ENCODE measurements at regions not wholly inside any gene's neighbourhood (a gene's known extent, or its start where the extent isn't known, plus 50 kb on each side); places are given as distances from the start of the nearest gene placed in this dataset.
"Not testable (repeated sequence)": the region's sequence is repeated elsewhere in the genome, so short reads cannot be mapped to it uniquely, and the experiment has no call there.

DNA sequence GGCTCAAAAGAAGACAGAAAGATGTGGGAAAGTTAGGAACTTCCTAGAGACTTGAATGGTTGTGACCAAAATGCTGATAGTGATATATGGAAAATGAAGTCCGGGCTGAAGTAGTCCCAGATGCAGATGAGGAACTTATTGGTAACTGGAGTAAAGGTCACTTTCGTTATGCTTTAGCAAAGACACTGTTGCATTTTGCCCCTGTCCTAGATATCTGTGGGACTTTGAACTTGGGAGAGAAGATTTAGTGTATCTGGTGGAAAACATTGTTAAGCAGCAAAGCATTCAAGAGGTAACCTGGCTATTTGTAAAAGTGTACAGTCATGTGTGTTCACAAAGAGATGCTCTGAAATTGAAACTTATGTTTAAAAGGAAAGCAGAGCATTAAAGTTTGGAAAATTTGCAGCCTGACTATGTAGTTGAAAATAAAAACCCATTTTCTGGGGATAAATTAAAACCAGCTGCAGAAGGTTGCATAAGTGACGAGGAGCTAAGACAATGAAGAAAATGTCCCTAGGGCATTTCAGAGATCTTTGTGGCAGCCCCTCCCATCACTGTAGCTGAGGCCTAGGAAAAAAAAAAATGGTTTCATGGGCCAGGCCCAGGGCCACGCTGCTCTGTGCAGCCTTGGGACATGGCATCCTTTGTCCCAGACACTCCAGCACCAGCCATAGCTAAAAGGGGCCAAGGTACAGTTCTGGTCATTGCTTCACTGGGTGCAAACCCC lies 1692.2 kb downstream of the HACE1 start:
- DNase-seq (ENCODE audit: low read depth), result no peak

DNA sequence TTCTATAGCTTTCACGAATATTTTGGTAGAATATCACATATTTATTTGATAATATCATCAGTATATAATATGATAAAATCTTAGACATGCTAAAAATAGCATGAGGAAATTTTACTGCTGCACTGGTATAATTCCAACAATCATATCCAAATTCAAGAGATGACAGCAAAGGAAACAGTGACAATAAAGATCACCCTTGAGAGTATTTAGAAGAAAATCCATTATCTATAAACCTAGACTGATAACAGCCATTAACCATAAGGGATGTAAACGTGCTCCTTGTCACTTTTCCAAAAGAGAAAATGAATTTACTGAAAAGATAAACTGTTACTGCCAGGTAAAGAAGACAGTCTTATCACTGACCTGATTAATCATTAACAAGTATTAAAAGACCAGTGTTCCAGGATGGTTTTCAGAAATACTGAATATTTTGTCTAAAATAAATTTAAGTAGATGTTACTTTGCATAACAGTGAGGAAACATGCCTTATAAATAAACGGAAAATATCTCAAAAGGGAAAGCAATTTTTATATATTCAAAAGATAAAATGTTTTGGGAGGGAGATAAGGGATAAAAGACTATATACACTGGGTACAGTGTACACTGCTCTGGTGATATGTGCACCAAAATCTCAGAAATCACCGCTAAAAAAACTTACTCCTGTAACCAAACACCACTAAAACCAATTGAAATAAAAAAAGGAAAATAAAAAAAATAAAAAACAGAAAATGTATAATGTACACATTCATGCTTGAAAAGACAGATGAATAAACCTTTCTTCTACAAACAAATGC lies 1704.7 kb downstream of the HACE1 start:
- DNase-seq (ENCODE audit: low read depth), result no peak

DNA sequence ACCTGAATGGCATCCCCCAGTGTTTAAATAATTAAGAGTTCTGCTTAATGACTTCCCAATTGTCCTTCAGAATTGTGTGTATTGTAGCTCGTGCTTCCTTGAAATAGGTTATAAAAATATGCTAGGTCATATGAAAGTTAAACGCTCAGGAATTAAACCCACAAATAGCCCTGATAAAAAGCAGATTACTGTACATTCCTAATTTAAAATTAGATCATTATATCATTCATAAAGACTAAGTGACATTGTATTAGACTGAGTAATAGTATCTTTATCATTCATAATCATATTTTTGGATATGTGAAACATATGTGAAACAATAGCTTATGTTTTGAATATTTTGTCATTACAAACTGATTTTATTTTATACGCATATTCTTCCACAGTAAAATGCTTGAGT lies 1706.7 kb downstream of the HACE1 start:
- DNase-seq (ENCODE audit: low read depth), result no peak

GRCh38 chr6:103142902-103143301 lies 1716.8 kb downstream of the HACE1 start:
- DNase-seq (ENCODE audit: low read depth), result no peak

DNA sequence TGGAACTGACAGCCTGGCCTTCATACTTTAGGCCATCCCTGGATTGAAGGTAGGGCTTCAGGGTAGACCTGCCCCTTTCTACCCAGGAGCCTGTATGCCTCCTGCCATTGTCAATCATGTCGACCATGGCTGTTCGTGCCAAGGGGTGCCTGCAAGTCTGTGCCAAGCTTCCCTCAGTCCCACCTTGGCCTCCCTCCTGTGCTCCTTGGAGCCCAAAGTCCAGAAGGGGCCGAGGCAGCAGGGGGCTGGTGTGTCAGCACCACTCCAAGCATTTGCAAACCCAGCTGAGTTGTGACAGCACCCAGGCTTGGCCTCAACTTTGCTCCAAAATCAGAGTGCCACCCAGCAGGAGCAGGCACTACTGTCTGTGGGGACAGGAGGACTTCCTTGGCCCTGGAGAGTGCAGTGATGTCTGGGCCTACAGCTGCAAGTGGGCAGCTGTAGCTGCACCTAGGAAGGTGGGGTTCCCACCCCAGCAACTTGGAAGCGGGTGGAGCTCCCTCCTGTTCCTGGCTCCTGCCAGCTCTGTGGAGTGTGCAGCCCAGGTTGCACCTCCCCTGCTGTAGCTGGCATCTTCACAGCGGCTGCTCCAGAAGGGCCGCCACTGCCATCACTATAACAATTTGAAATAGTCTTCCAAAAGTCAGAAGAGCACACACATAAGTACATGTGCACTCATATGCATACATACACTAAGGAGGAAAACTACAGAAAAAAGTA lies 1719.3 kb downstream of the HACE1 start:
- DNase-seq (ENCODE audit: low read depth), result no peak

DNA sequence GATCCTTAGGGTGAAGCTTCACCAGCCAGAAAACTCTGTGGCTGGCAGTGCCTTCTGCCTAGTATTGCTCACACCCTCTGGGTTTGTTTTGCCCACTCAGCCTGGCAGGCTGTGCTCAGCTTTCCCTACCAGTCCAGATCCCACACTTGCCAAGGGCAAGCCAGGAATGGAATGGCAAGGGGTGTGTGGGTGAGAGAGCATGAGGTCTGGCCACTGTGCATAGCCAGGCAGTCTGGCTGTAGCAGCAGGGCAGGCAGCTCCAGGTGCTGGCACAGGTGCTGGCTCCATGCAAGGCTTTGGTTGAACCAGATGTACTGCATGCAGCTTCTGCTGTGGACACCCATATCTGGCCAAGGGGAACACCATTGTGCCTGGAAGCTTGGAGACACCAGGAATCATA lies 1720.3 kb downstream of the HACE1 start:
- no peak for DNase-seq (ENCODE audit: low read depth)

- DNase-seq (ENCODE audit: low read depth), result no peak
These were observed 1731.0 kb downstream of the GRIK2 start for GRCh38 chr6:103124471-103124870.

DNA sequence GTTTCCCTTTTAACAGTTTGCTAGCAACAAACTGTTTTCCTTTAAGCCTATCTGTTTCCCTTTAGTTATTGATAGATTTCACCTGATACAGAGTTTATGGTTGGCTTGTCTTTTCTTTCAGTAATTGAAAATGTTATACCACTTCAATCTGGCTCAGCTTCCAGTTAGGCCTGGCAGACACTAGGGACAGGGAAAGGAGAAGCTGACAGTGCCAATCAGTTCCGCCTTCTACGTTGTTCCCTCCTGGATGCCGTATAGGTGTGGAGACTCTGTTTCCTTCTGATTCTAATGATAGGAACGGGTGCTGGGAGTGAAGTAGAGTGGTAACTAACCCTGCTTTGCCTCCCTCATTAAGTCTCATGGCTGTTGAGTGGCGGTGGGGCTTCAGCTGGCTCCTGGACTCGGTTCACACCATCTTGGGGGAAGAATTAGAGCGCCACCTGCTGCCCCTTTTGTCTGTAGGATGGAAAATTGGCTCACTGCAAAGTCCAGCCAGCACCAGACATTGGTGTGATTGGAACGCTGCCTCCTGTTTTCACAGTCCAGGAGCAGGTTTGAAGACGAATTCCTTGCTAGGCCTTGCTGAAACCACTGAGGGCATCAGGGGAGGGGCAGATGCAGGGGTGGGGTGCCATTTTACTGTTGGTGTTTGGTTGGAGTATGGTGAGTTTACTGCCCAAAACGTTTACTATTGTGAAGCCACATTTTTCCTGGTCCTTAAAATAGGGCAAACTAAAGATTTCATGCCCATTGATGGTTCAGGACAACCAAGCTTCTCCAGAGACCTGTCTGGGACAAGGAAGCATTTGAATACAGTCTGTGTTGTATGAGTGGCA lies 1729.5 kb downstream of the GRIK2 start:
- no peak for DNase-seq (ENCODE audit: low read depth)

DNA sequence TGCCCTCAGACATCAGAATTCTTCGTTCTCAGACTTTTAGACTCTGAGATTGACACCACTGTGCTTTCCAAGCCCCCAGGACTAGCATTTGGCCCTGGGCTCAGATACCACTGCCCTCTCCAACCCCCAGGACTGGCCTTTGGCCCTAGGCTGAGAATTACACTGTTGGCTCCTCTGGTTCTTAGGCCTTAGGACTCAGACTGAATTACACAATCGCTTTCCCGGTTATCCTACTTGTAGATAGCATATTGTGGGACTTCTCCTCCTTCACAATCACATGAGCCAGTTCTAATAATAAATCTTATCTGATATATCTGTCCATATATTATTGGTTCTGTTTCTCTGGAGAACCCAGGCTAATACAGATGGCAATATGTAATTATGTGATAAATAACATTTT lies 1725.5 kb downstream of the GRIK2 start:
- DNase-seq (ENCODE audit: low read depth), result no peak

DNA sequence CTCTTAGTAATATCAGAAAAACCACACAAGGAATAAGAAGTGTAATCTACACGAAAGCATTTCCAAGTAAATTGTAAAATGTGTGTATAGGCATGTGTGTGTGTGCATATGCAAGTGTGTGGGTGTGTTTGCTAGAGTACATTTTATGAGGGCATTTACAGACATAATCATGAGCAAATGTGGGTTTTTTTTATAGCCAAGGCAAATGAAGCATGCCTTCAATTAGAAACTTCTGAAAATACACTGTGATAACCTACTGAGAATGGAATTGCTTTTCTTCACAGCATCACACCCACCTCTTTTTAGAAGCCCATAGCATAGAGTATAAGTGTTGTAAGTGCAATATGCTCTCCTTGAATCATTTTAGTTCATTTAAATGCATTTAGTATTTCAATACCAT lies 1721.1 kb downstream of the GRIK2 start:
- no peak for DNase-seq (ENCODE audit: low read depth)

- no peak for DNase-seq (ENCODE audit: low read depth)
These were observed 1719.9 kb downstream of the GRIK2 start for GRCh38 chr6:103113416-103113815.

DNA sequence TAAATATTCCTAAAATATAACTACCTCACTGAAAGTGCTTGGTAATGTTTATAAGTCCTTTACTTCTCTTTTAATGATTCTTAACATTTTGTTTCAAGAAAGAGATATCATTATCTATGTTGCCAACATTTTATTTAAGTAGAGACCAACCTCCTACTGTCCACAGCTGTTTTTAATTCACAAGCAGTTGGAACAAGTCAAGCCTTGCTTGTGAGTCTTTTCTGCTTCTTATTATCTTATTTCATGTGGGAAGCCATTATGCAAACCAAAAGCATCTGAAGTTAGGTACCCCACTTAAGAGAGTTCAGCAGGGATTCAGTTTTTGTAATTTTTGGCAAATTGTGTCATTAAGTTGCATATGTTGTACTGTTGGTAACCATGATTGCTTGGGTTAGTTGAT lies 1714.5 kb downstream of the GRIK2 start:
- DNase-seq (ENCODE audit: low read depth), result no peak

- no peak for DNase-seq (ENCODE audit: low read depth)
These were observed 1712.2 kb downstream of the GRIK2 start for GRCh38 chr6:103105686-103106085.

- no peak for DNase-seq (ENCODE audit: low read depth)
These were observed 1707.8 kb downstream of the GRIK2 start for GRCh38 chr6:103101267-103101666.

DNA sequence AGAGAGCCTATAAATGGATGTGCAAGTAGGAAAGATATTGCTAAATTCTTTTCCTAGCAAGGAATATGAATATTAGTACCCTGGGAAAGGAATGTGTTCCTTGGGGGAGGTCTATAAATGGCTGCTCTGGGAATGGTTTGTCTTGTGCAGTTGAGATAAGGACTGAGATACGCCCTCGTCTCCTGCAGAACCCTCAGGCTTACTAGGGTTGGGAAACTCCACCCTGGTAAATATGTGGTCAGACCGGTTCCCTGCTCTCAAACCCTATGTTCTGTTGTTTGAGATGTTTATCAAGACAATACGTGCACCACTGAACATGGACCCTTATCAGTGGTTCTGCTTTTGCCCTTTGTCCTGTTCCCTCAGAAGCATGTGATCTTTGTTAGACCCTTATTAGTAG lies 1698.9 kb downstream of the GRIK2 start:
- DNase-seq (ENCODE audit: low read depth), result not testable (repeated sequence)

DNA sequence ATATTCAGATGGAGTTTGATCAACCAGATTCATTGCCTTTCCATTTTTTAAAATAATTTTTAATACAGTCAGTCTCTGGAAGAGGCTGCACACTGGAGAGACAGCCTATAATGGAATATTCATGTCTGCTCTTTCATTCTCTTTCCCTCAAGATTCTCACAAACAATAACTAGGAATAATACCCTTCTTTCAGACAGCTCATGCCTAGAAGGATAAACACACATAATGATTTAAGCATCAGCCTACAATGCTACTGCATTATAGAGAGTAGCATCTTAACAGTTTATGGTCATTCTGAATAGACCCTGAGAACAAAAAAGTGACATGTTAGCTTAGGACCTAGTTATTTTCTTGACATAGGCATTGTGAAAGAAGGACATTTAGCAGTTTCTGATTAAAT lies 1692.3 kb downstream of the GRIK2 start:
- no peak for DNase-seq (ENCODE audit: low read depth)

- no peak for DNase-seq (ENCODE audit: low read depth)
These were observed 1688.5 kb downstream of the GRIK2 start for GRCh38 chr6:103081876-103082630.

DNA sequence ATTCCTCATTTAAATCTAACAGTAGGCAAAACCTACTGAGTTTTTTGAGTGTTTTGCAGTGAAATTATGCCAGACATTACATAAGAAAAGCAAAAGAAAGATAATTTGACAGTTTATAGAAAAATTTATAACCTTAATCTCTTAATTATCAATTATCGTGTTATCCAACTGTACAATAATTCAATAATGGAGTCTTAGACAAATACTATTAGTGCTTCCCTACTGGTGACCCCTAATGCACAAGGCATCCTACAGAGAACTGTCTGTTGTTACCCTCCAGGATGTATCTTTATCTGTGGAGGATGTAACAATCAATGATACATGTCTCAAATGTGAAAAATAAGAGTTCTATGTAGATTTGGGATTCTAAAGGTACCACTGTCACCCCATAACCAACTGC lies 1687.6 kb downstream of the GRIK2 start:
- no peak for DNase-seq (ENCODE audit: low read depth)

DNA sequence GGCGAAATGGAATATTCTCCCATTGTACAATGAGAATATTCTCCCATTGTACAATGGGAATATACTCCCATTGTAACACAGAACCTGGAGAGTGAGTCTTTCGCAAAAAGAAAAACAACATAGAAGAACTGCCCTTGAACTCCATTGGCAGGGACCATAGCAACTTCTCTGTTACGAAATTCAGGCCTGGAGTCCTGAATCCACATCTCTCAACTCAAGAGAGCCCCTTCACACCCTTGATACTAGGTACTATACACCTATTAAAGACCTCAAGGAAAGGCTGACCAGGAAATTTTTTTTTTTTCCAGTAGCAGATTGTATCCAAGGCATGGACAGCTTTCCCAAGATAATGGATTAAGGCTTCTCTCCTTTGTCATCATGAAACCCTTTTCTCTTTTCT lies 1687.0 kb downstream of the GRIK2 start:
- no peak for DNase-seq (ENCODE audit: low read depth)

DNA sequence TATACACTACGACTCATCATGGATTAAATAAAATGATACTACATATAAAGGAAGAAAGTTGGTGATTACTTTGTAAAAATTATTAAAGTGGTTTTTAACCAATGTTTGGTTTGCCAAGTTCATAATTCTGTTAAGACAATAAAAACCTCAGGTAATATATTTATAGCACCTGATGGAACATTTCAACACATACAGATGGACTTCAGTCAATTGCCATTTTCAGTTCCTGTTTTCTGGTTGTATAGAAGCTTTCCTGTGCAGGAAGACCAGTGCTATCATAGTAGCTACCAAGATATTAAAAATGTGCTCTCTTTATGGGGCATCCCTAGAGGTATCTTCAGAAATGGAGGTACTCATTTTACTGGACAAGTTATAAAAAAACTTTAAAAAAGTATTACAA lies 1686.4 kb downstream of the GRIK2 start:
- no peak for DNase-seq (ENCODE audit: low read depth)

GRCh38 chr6:103062136-103062535 lies 1668.6 kb downstream of the GRIK2 start:
- no peak for DNase-seq (ENCODE audit: low read depth)

All from HS-27A (cell line).